ENCODE measurements at regions not wholly inside any gene's neighbourhood (a gene's known extent, or its start where the extent isn't known, plus 50 kb on each side); places are given as distances from the start of the nearest gene placed in this dataset.

- H3K4me1 ChIP-seq (ENCODE audit: control insufficient read depth, insufficient read depth, low read length): no peaks in the 10 kb centered on the region
- H3K4me3 ChIP-seq (ENCODE audit: low read depth, low read length): no peak overlapping the region
- no peaks in the 10 kb centered on the region for H3K36me3 ChIP-seq (ENCODE audit: control insufficient read depth in 2 of 2, insufficient read depth in 1 of 2, low read length in 2 of 2)
- TF ChIP-seq ZNF26 (tag by site-specific recombination; IDR thresholded peaks at IDR 0.05): no peak
- no peak for TF ChIP-seq PRDM6 (tag by site-specific recombination; IDR thresholded peaks at IDR 0.05)
- TF ChIP-seq ZNF423 (tag by site-specific recombination; IDR thresholded peaks at IDR 0.05): no peak
- TF ChIP-seq ZNF223 (tag by site-specific recombination; IDR thresholded peaks at IDR 0.05): no peak
- TF ChIP-seq ZNF654 (tag by site-specific recombination; IDR thresholded peaks at IDR 0.05; ENCODE audit: low read depth): peak; percentile 12; the same call in 1 of the 2 replicates
- TF ChIP-seq ZNF560 (tag by site-specific recombination; IDR thresholded peaks at IDR 0.05; ENCODE audit: borderline replicate concordance): no peak
- ChIA-PET POLR2A (no interaction called here), CTCF (interaction anchor here (0.6 to 1.2 kb wide), 3 partner anchors 60 to 375 kb away, joined by 3 to 4 read pairs (median 3); no protein-coding TSS in a partner anchor)
- no peaks in the 10 kb centered on the region for H3K9me3 ChIP-seq (ENCODE audit: control insufficient read depth, insufficient read depth, low read depth, low read length)
- H3K27ac ChIP-seq (ENCODE audit: extremely low read depth, low read depth, low read length): no peak overlapping the region
Observed at GRCh38 chr2:35035883-35036282, 1319.7 kb upstream of the CRIM1 start.

GRCh38 chr2:35033748-35034147 lies 1321.8 kb upstream of the CRIM1 start:
- no peaks in the 10 kb centered on the region for H3K9me3 ChIP-seq (ENCODE audit: control insufficient read depth, insufficient read depth, low read depth, low read length)
- no peak overlapping the region for H3K27ac ChIP-seq (ENCODE audit: extremely low read depth, low read depth, low read length)
- H3K36me3 ChIP-seq (ENCODE audit: control insufficient read depth in 2 of 2, insufficient read depth in 1 of 2, low read length in 2 of 2): no peaks in the 10 kb centered on the region
- ChIA-PET POLR2A (no interaction called here), CTCF (interaction anchor here (0.6 kb wide), 1 partner anchor 81 kb away, joined by 3 read pairs; no protein-coding TSS in a partner anchor)
- H3K4me1 ChIP-seq (ENCODE audit: control insufficient read depth, insufficient read depth, low read length): no peaks in the 10 kb centered on the region
- no peak overlapping the region for H3K4me3 ChIP-seq (ENCODE audit: low read depth, low read length)
- TF ChIP-seq ZNF266 (tag by site-specific recombination; IDR thresholded peaks at IDR 0.05; ENCODE audit: low read depth) (no peak), ZNF26 (tag by site-specific recombination; IDR thresholded peaks at IDR 0.05) (no peak), TCF7L2 (IDR thresholded peaks at IDR 0.05; ENCODE audit: borderline replicate concordance, low read depth, low read length) (no peak), ZNF174 (tag by site-specific recombination; IDR thresholded peaks at IDR 0.05) (no peak), ZNF596 (tag by site-specific recombination; IDR thresholded peaks at IDR 0.05) (no peak), BCL11B (tag by site-specific recombination; IDR thresholded peaks at IDR 0.05; ENCODE audit: low read depth) (no peak), ZNF223 (tag by site-specific recombination; IDR thresholded peaks at IDR 0.05) (no peak), ZNF658 (tag by site-specific recombination; IDR thresholded peaks at IDR 0.05) (no peak)

- ChIA-PET POLR2A (no interaction called here), CTCF (no interaction called here)
- Histone ChIP-seq H3K4me1 (ENCODE audit: control insufficient read depth, insufficient read depth, low read length) (no peaks in the 10 kb centered on the region), H3K36me3 (ENCODE audit: control insufficient read depth in 2 of 2, insufficient read depth in 1 of 2, low read length in 2 of 2) (no peaks in the 10 kb centered on the region), H3K4me3 (ENCODE audit: low read depth, low read length) (no peak overlapping the region), H3K27ac (ENCODE audit: extremely low read depth, low read depth, low read length) (no peak overlapping the region), H3K9me3 (ENCODE audit: control insufficient read depth, insufficient read depth, low read depth, low read length) (no peaks in the 10 kb centered on the region)
- TF ChIP-seq ZSCAN23 (tag by site-specific recombination; IDR thresholded peaks at IDR 0.05) (no peak), PRDM1 (tag by site-specific recombination; IDR thresholded peaks at IDR 0.05) (no peak)
Observed at GRCh38 chr2:35023545-35023944, 1332.0 kb upstream of the CRIM1 start.

- CTCF ChIA-PET: no interaction called here
- Histone ChIP-seq H3K4me1 (ENCODE audit: control insufficient read depth, insufficient read depth, low read length) (no peaks in the 10 kb centered on the region), H3K4me3 (ENCODE audit: low read depth, low read length) (no peak overlapping the region), H3K27ac (ENCODE audit: extremely low read depth, low read depth, low read length) (no peak overlapping the region), H3K9me3 (ENCODE audit: control insufficient read depth, insufficient read depth, low read depth, low read length) (no peaks in the 10 kb centered on the region), H3K36me3 (ENCODE audit: control insufficient read depth in 2 of 2, insufficient read depth in 1 of 2, low read length in 2 of 2) (no peaks in the 10 kb centered on the region)
- TF ChIP-seq ZNF791 (tag by site-specific recombination; IDR thresholded peaks at IDR 0.05) (no peak), ZNF704 (tag by site-specific recombination; IDR thresholded peaks at IDR 0.05) (no peak)
- POLR2A ChIA-PET: no interaction called here
Observed at GRCh38 chr2:35000453-35000852, 1355.1 kb upstream of the CRIM1 start.

Measured in HEK293 (cell line).